ENCODE measurements at regions not wholly inside any gene's neighbourhood (a gene's known extent, or its start where the extent isn't known, plus 50 kb on each side); places are given as distances from the start of the nearest gene placed in this dataset.

GRCh38 chr15:58269455-58270414, 131.6 kb downstream of the AQP9 start (continued):
- TF ChIP-seq ZNF800 (CRISPR knock-in tag; IDR thresholded peaks at IDR 0.05), result no peak
- TF ChIP-seq MAFG (CRISPR knock-in tag; IDR thresholded peaks at IDR 0.05), result no peak
- 0 out of 2 replicates have a peak, but pooled peaks have one; percentile 34 for TF ChIP-seq KAT8 (CRISPR knock-in tag; IDR thresholded peaks at IDR 0.05)
- no peak for TF ChIP-seq ZNF549 (CRISPR knock-in tag; IDR thresholded peaks at IDR 0.05)
- TF ChIP-seq ZNF263 (CRISPR knock-in tag; IDR thresholded peaks at IDR 0.05), result no peak
- TF ChIP-seq, protein P1, sequence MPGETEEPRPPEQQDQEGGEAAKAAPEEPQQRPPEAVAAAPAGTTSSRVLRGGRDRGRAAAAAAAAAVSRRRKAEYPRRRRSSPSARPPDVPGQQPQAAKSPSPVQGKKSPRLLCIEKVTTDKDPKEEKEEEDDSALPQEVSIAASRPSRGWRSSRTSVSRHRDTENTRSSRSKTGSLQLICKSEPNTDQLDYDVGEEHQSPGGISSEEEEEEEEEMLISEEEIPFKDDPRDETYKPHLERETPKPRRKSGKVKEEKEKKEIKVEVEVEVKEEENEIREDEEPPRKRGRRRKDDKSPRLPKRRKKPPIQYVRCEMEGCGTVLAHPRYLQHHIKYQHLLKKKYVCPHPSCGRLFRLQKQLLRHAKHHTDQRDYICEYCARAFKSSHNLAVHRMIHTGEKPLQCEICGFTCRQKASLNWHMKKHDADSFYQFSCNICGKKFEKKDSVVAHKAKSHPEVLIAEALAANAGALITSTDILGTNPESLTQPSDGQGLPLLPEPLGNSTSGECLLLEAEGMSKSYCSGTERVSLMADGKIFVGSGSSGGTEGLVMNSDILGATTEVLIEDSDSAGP (CRISPR knock-in tag; IDR thresholded peaks at IDR 0.05; ENCODE audit: borderline replicate concordance), result no peak
- peak; percentile 11; the same call in 1 of the 2 replicates for TF ChIP-seq SAP130 (CRISPR knock-in tag; IDR thresholded peaks at IDR 0.05; ENCODE audit: low read depth)
- no peak for TF ChIP-seq ETV5 (CRISPR knock-in tag; IDR thresholded peaks at IDR 0.05; ENCODE audit: borderline replicate concordance)
- 0 out of 2 replicates have a peak, but pooled peaks have one; percentile 25 for TF ChIP-seq ZFP90 (CRISPR knock-in tag; IDR thresholded peaks at IDR 0.05; ENCODE audit: borderline replicate concordance)
- no peak for TF ChIP-seq ZNF557 (CRISPR knock-in tag; IDR thresholded peaks at IDR 0.05)
- TF ChIP-seq, protein P2, sequence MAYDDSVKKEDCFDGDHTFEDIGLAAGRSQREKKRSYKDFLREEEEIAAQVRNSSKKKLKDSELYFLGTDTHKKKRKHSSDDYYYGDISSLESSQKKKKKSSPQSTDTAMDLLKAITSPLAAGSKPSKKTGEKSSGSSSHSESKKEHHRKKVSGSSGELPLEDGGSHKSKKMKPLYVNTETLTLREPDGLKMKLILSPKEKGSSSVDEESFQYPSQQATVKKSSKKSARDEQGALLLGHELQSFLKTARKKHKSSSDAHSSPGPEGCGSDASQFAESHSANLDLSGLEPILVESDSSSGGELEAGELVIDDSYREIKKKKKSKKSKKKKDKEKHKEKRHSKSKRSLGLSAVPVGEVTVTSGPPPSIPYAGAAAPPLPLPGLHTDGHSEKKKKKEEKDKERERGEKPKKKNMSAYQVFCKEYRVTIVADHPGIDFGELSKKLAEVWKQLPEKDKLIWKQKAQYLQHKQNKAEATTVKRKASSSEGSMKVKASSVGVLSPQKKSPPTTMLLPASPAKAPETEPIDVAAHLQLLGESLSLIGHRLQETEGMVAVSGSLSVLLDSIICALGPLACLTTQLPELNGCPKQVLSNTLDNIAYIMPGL (CRISPR knock-in tag; IDR thresholded peaks at IDR 0.05; ENCODE audit: borderline replicate concordance in 1 of 2, low read depth in 1 of 2), result peak in 1 of 2 experiments; percentile 41; a peak in 1 of 4 replicates
- no peak for TF ChIP-seq XRCC5 (optimal IDR thresholded peaks at IDR 0.05; ENCODE audit: low read length)
- TF ChIP-seq, protein P3, sequence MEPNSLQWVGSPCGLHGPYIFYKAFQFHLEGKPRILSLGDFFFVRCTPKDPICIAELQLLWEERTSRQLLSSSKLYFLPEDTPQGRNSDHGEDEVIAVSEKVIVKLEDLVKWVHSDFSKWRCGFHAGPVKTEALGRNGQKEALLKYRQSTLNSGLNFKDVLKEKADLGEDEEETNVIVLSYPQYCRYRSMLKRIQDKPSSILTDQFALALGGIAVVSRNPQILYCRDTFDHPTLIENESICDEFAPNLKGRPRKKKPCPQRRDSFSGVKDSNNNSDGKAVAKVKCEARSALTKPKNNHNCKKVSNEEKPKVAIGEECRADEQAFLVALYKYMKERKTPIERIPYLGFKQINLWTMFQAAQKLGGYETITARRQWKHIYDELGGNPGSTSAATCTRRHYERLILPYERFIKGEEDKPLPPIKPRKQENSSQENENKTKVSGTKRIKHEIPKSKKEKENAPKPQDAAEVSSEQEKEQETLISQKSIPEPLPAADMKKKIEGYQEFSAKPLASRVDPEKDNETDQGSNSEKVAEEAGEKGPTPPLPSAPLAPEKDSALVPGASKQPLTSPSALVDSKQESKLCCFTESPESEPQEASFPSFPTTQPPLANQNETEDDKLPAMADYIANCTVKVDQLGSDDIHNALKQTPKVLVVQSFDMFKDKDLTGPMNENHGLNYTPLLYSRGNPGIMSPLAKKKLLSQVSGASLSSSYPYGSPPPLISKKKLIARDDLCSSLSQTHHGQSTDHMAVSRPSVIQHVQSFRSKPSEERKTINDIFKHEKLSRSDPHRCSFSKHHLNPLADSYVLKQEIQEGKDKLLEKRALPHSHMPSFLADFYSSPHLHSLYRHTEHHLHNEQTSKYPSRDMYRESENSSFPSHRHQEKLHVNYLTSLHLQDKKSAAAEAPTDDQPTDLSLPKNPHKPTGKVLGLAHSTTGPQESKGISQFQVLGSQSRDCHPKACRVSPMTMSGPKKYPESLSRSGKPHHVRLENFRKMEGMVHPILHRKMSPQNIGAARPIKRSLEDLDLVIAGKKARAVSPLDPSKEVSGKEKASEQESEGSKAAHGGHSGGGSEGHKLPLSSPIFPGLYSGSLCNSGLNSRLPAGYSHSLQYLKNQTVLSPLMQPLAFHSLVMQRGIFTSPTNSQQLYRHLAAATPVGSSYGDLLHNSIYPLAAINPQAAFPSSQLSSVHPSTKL (CRISPR knock-in tag; IDR thresholded peaks at IDR 0.05), result 0 out of 2 replicates have a peak, but pooled peaks have one; percentile 29
- TF ChIP-seq TEAD3 (CRISPR knock-in tag; optimal IDR thresholded peaks at IDR 0.05; ENCODE audit: borderline replicate concordance), result peak; percentile 12
- TF ChIP-seq ZNF572 (CRISPR knock-in tag; IDR thresholded peaks at IDR 0.05), result no peak
- 0 out of 2 replicates have a peak, but pooled peaks have one; percentile 33 for TF ChIP-seq MEF2D (CRISPR knock-in tag; IDR thresholded peaks at IDR 0.05)
- 0 out of 2 replicates have a peak, but pooled peaks have one; percentile 13 for TF ChIP-seq CBX5 (CRISPR knock-in tag; IDR thresholded peaks at IDR 0.05; ENCODE audit: borderline replicate concordance)
- no peak for TF ChIP-seq TSC22D2 (CRISPR knock-in tag; IDR thresholded peaks at IDR 0.05; ENCODE audit: borderline replicate concordance)
- peak; percentile 46 for TF ChIP-seq SALL1 (CRISPR knock-in tag; IDR thresholded peaks at IDR 0.05)
- 0 out of 2 replicates have a peak, but pooled peaks have one; percentile 52 for TF ChIP-seq KDM3A (CRISPR knock-in tag; IDR thresholded peaks at IDR 0.05; ENCODE audit: low read depth)
